ENCODE measurements at regions not wholly inside any gene's neighbourhood (a gene's known extent, or its start where the extent isn't known, plus 50 kb on each side); places are given as distances from the start of the nearest gene placed in this dataset.

GRCh38 chr15:53107855-53108254 is 317.7 kb upstream of the ONECUT1 start:
- Histone ChIP-seq H3K9me3 (ENCODE audit: control insufficient read depth, insufficient read depth, low read depth, low read length) (no peaks in the 10 kb centered on the region), H3K27me3 (ENCODE audit: control insufficient read depth, insufficient read depth, low read length) (no peaks in the 10 kb centered on the region), H3K4me3 (ENCODE audit: low read depth in 2 of 2, low read length in 2 of 2) (no peak overlapping the region), H3K27ac (ENCODE audit: low read length) (no peak overlapping the region), H3K36me3 (ENCODE audit: control insufficient read depth, insufficient read depth, low read length) (no peaks in the 10 kb centered on the region), H3K4me1 (ENCODE audit: control insufficient read depth, insufficient read depth, low read length) (no peaks in the 10 kb centered on the region)
- ATAC-seq (no peak), DNase-seq (ENCODE audit: low read depth, low spot score) (no peak)
- TF ChIP-seq SIN3A (IDR thresholded peaks at IDR 0.05; ENCODE audit: borderline replicate concordance, insufficient read depth, low read depth, low read length) (no peak), CTCF (IDR thresholded peaks at IDR 0.05) (no peak), REST (IDR thresholded peaks at IDR 0.05; ENCODE audit: insufficient read depth in 1 of 2, low read depth in 2 of 2, low read length in 1 of 2) (no peak), POLR2AphosphoS5 (IDR thresholded peaks at IDR 0.05; ENCODE audit: low read depth, low read length) (no peak), TCF7L2 (IDR thresholded peaks at IDR 0.05; ENCODE audit: low read depth, low read length) (no peak)
- intact Hi-C loops (cut with micrococcal nuclease; ENCODE audit: unreplicated experiment): no loop called here
- no TSS peak for BruUV-seq (replicated peaks)
- in situ Hi-C loops (cut with HindIII; ENCODE audit: low pct_unique_long_range_greater_than_20kb, low sequenced_read_pairs): no loop called here
- POLR2A ChIA-PET: no interaction called here
- CTCF ChIA-PET: no interaction called here

GRCh38 chr15:53106505-53107286 is 316.6 kb upstream of the ONECUT1 start:
- DNase-seq (ENCODE audit: low read depth, low spot score) (no peak), ATAC-seq (no peak)
- ChIA-PET POLR2A (no interaction called here), CTCF (no interaction called here)
- no peaks in the 10 kb centered on the region for H3K9me3 ChIP-seq (ENCODE audit: control insufficient read depth, insufficient read depth, low read depth, low read length)
- no peaks in the 10 kb centered on the region for H3K36me3 ChIP-seq (ENCODE audit: control insufficient read depth, insufficient read depth, low read length)
- intact Hi-C loops (cut with micrococcal nuclease; ENCODE audit: unreplicated experiment): no loop called here
- no peaks in the 10 kb centered on the region for H3K27me3 ChIP-seq (ENCODE audit: control insufficient read depth, insufficient read depth, low read length)
- BruUV-seq (replicated peaks): no TSS peak
- TF ChIP-seq SIN3A (IDR thresholded peaks at IDR 0.05; ENCODE audit: borderline replicate concordance, insufficient read depth, low read depth, low read length) (no peak), REST (IDR thresholded peaks at IDR 0.05; ENCODE audit: insufficient read depth in 1 of 2, low read depth in 2 of 2, low read length in 1 of 2) (no peak), TCF7L2 (IDR thresholded peaks at IDR 0.05; ENCODE audit: low read depth, low read length) (no peak), CTCF (IDR thresholded peaks at IDR 0.05) (no peak), POLR2AphosphoS5 (IDR thresholded peaks at IDR 0.05; ENCODE audit: low read depth, low read length) (no peak)
- H3K4me1 ChIP-seq (ENCODE audit: control insufficient read depth, insufficient read depth, low read length): no peaks in the 10 kb centered on the region
- in situ Hi-C loops (cut with HindIII; ENCODE audit: low pct_unique_long_range_greater_than_20kb, low sequenced_read_pairs): no loop called here
- no peak overlapping the region for H3K4me3 ChIP-seq (ENCODE audit: low read depth in 2 of 2, low read length in 2 of 2)
- H3K27ac ChIP-seq (ENCODE audit: low read length): no peak overlapping the region
